HG03045 (cell line): ENCODE measurements at regions not wholly inside any gene's neighbourhood (a gene's known extent, or its start where the extent isn't known, plus 50 kb on each side); places are given as distances from the start of the nearest gene placed in this dataset.
"Not testable (repeated sequence)": the region's sequence is repeated elsewhere in the genome, so short reads cannot be mapped to it uniquely, and the experiment has no call there.

ENCODE experiments used
- ATAC-seq: cut with Tn5 transposase; IDR thresholded peaks from one replicate; pipeline ENCODE4 v1.9.1; 2021; ENCODE audit warnings: mild to moderate bottlenecking, moderate library complexity; ENCODE audit not compliant: unreplicated experiment

DNA sequence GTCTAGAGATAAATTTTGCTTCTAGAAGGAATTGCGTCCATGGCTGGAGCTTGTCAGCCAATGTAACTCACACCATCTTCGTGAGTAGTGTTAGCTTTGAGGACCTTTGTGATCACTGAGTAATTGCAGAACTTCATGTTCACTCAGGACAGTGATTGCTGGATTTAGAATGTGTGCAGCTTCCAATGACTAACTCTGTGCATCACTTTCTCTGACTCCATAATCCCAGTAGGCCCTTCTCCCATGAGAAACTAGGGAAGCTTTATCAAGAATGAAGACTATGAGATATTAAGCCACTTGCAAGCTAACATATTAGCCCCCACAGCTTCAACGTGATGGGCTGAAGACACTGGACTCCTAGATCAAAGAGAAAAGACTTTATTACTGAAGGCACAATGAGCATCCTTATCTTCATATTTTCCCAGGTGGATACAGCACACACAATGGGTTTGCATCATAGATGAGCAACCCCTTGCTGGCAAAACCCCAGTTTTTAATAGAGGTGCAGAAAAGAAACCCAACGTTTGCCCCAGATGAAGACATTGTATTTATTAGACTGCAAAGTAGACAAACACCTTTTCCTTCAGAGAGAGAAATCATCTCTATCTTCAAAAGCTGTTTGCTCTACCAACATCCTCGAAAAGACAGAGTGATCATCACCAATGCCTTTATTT lies 561.0 kb downstream of the LTN1 start:
- no peak for ATAC-seq

- no peak for ATAC-seq
Observed at GRCh38 chr21:28431022-28431421, 561.7 kb downstream of the LTN1 start.

DNA sequence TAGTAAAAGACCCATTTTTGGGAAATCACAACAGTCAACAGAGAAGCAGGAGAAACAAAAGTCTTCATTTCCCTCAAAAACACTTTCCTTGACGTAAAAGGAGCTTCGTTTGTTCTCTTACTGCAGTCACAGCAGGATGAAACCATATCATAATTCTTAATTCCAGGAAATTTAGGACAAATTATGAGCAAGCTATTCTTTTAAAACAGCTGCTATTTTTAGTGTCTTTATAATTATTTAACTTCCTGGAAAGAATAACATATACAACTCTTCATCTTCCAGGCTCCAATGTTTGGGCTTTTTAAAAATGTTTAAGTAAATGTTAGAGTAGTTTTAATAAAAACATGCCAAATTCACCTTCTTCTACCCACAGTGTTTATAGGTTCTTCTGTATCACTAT lies 563.5 kb downstream of the LTN1 start:
- ATAC-seq: no peak

GRCh38 chr21:28427394-28428022 lies 565.2 kb downstream of the LTN1 start:
- ATAC-seq: no peak

- ATAC-seq: no peak
Observed at GRCh38 chr21:28426545-28426944, 566.1 kb downstream of the LTN1 start.

- ATAC-seq: no peak
Observed at GRCh38 chr21:28423521-28424190, 569.0 kb downstream of the LTN1 start.

DNA sequence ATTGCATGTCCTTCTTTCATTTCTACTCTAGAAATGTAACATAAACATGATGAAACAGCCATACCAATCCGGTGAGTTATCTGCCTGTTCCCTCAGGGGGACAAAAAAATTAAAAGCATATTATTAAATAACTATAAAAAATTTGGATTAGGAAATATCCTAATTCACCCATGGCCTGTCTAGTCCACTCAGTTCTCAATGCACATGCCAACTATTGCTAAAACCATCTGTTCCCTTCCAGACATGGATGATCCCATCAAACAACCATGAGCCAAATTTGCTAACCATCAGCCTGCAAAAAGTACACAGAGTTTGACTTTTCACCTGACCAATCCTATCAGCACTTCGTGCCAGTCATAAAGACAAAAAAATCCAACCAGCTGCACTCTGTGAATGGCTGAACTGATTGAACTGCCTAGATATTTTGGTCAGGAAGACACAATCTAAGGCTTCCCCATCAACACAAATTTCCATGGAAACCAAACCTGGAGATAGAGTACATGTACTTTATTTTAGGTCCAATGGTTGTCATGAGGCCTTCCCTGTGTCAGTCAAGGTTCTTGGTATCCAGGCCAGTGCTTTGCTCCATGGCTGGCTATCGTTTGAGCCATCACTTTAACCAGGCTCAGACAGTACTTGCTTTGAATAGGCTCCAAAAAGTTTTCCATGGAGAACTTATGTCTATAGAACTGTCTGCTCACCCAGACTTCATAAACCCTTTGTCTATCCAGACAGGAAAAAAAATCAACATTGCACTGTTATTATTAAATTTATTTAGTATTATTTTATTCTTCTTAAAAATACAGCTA lies 570.8 kb downstream of the LTN1 start:
- no peak for ATAC-seq

GRCh38 chr21:28419811-28420210 lies 572.9 kb downstream of the LTN1 start:
- no peak for ATAC-seq

DNA sequence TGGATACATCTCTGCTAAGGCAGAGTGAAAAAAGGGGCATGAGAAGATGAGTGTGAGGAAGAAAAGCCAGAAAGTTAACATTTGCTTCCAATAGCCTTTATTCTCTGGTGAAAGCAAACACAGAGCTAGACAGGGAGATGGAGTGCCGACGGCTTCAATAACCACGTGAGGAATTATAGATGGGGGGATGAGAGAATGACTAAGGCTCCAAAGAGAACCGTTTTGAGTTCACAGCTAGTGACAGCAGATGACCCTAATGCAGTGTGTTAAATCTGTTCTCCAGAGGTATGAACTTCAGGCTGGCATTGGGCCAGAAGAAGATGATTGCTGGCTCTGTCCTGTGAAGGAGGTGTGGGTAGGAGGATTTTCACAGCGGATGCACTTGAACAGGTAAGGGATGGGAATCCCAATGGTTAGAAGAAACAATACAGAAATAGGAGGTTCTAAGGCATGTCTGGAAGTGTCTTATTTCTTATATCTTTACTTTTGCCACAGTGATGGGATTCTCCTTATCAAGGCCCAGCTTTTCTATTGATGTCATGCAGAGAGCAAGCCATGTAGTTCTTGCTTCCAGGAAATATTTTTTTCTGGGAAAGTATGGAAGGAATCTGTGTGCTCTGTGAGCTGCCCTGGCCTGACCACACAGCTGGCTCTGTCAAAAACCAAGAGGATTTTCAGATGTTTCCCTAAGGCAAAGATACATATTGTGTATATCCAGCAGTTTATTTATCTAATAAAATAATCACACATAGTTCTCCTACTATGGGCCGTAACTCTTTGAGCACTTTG lies 573.8 kb downstream of the LTN1 start:
- ATAC-seq: no peak

DNA sequence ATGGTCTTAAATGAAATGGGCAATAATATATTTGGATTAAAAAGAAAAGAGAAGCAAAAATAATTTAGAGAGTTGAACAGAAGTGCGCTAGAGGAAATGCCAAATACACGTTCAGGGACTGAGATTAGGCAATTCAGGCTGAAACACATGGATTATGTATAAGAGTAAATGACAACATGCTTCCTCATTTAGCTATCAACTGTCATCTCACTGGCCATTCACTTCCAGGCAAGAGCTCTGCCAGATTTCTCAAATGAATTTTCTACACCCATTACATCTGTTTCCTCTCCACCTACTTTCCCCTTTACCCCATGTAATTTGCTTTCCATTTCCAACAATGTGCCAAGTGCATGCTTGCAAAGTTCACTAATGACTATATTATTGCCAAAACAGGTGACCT lies 582.4 kb downstream of the LTN1 start:
- no peak for ATAC-seq

- ATAC-seq: no peak
Observed at GRCh38 chr21:28402616-28402989, 590.1 kb downstream of the LTN1 start.

- ATAC-seq: no peak
Observed at GRCh38 chr21:28397040-28397439, 595.6 kb downstream of the LTN1 start.

GRCh38 chr21:28396421-28396820 lies 596.3 kb downstream of the LTN1 start:
- ATAC-seq: no peak

DNA sequence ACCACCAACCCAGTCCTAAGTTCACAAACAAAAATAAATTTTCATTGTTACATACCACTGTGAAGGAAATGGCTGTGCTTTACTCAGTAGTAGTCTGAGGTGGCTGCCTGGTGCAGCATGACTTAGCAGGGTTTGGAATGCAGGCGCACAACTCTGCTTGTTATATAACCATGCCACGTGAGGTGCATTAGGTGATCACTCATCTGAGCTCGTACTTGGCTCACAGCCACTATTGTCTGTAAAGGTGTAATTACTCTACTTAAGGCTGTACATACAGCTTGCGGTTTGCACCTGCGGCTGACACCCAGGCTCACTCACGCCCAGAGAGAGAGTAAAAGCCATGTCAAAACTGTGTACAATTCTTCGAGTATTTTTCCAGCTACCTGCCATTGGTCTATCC lies 599.4 kb downstream of the LTN1 start:
- ATAC-seq: no peak

DNA sequence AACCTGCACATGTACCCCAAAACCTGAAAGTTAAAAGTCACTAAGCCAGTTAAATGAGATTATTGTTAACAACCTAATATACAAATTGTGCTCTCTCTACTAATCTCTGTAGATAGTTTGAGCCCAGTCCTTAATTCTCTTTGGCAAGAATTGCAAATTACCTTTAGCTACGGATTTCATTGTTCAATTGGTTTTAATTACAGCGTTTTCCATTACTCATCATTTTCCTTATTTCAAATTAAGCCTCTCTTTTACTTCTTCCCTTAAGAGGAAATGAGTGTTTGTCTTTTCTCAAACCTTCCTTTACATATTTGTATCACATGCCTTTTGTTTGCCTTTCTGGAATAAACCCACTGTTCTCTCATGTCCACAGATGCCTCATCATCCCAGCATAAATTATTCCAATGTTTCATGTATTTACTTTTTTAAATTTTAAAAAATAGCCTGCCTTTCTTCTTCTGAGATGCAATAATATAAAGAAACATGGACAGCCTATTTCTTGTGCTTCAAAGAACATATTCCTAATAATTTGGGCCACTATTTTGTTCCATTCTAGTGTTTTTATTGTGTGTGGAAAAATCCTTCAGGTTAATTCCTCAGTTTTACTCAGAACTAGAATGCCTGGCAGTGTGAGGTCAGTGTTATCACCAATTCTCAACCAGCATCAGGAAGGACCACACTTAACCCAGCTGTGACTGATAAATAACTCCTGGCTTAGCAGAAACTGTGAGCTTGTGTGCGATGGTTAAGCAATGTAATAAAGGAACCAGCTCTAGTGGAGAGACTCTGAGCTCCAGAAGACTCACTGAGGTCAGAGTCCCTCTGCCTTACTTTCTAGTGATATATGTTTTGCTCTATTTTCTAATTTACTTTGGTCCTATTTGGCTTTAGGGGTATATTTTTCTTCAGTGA lies 600.5 kb downstream of the LTN1 start:
- no peak for ATAC-seq

- peak; percentile 47 for ATAC-seq
Observed at GRCh38 chr21:28387220-28387619, 605.5 kb downstream of the LTN1 start.

- no peak for ATAC-seq
Observed at GRCh38 chr21:28385845-28386244, 606.8 kb downstream of the LTN1 start.

GRCh38 chr21:28381000-28381745 lies 611.5 kb downstream of the LTN1 start:
- not testable (repeated sequence) for ATAC-seq

DNA sequence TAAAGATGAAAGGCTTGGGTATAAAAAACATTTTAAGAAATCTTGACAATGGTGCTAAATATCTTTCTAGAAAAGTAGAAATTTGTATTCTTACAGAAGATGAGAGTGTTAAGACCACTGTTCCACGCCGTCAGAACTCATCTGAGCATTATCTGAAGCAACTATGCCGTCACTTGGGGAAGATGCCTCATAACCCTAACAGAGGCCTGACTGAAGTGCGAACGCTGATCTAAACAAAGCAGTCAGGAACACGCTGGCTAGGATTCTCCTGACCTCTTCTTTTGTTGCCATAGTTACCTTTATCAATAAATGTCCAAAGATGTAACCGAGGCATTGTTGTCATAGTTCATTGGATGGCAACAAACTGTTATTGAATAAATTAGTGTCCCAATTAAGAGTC lies 612.4 kb downstream of the LTN1 start:
- no peak for ATAC-seq
